Right forelimb (tissue), 1 donor: ENCODE measurements at regions not wholly inside any gene's neighbourhood (a gene's known extent, or its start where the extent isn't known, plus 50 kb on each side); places are given as distances from the start of the nearest gene placed in this dataset.

Experiments used
- DNase-seq: peaks from one replicate; pipeline ENCODE4 v3.0.0-alpha.2; 2018

- DNase-seq = peak; percentile 26
Measured at GRCh38 chr10:130491693-130492050, 355.5 kb downstream of the GLRX3 start.

- DNase-seq = peak; percentile 35
Measured at GRCh38 chr10:130492266-130492934, 356.2 kb downstream of the GLRX3 start.

- DNase-seq = peak; percentile 34
Measured at GRCh38 chr10:130493021-130493420, 356.8 kb downstream of the GLRX3 start.

GRCh38 chr10:130493446-130494145 lies 357.4 kb downstream of the GLRX3 start:
- DNase-seq = no peak

- DNase-seq = no peak
Measured at GRCh38 chr10:130495116-130495862, 359.1 kb downstream of the GLRX3 start.

GRCh38 chr10:130495891-130496636 lies 359.9 kb downstream of the GLRX3 start:
- peak; percentile 46 for DNase-seq

GRCh38 chr10:130497056-130498010 lies 361.1 kb downstream of the GLRX3 start:
- DNase-seq = peak; percentile 24

GRCh38 chr10:130498042-130498441 lies 361.9 kb downstream of the GLRX3 start:
- DNase-seq = peak; percentile 15

- peak; percentile 10 for DNase-seq
Measured at GRCh38 chr10:130498934-130499333, 362.7 kb downstream of the GLRX3 start.

GRCh38 chr10:130499541-130499940 lies 363.4 kb downstream of the GLRX3 start:
- DNase-seq = peak; percentile 16

GRCh38 chr10:130500261-130501000 lies 364.2 kb downstream of the GLRX3 start:
- DNase-seq = peak; percentile 10

GRCh38 chr10:130507461-130507860 lies 371.3 kb downstream of the GLRX3 start:
- DNase-seq = no peak

GRCh38 chr10:130509881-130510689 lies 373.9 kb downstream of the GLRX3 start:
- no peak for DNase-seq

GRCh38 chr10:130510755-130511154 lies 374.6 kb downstream of the GLRX3 start:
- DNase-seq = no peak

GRCh38 chr10:130511766-130512165 lies 375.6 kb downstream of the GLRX3 start:
- no peak for DNase-seq

- no peak for DNase-seq
Measured at GRCh38 chr10:130512936-130513335, 376.7 kb downstream of the GLRX3 start.

GRCh38 chr10:130513686-130514476 lies 377.7 kb downstream of the GLRX3 start:
- DNase-seq = no peak

- DNase-seq = no peak
Measured at GRCh38 chr10:130515670-130516069, 379.5 kb downstream of the GLRX3 start.

- no peak for DNase-seq
Measured at GRCh38 chr10:130516141-130516735, 380.0 kb downstream of the GLRX3 start.
